K562 (cell line): ENCODE measurements at regions not wholly inside any gene's neighbourhood (a gene's known extent, or its start where the extent isn't known, plus 50 kb on each side); places are given as distances from the start of the nearest gene placed in this dataset.

Experiments used
- BMI1 ChIP-seq: fragments of 150-350 bp; IDR thresholded peaks from 2 replicates; pipeline ENCODE4 v1.6.1; 2014; ENCODE audit warnings: low read length
- CCAR2 ChIP-seq: fragments of 200-400 bp; formaldehyde crosslinking; IDR thresholded peaks from 2 replicates; pipeline ENCODE4 v1.6.1; 2017; ENCODE audit warnings: mild to moderate bottlenecking, low read depth, low read length
- FOSL1 ChIP-seq: fragments of 200-800 bp; sonication (Bioruptor generic); conservative IDR thresholded peaks from 2 replicates; pipeline ENCODE4 v1.6.1; 2016; ENCODE audit warnings: missing genetic modification characterization, missing compliant biosample characterization
- GTF2E2 ChIP-seq: fragments of 200-800 bp; sonication (Bioruptor generic); IDR thresholded peaks from 2 replicates; pipeline ENCODE4 v1.6.1; 2016; ENCODE audit warnings: missing genetic modification characterization, missing compliant biosample characterization
- HDAC1 ChIP-seq, 2 experiments: fragments of 450-650 bp; IDR thresholded peaks; 2 replicates each; pipeline ENCODE4 v1.6.1; 2016 to 2017; ENCODE audit warnings: inconsistent platforms in 1 of 2, mild to moderate bottlenecking in 1 of 2, moderate library complexity in 1 of 2
- HSF4 ChIP-seq: fragments of 250-450 bp; sonication (Bioruptor Pico); IDR thresholded peaks from 2 replicates; pipeline ENCODE4 v2.1.2; 2022; ENCODE audit warnings: mild to moderate bottlenecking, moderate library complexity, borderline replicate concordance
- THRAP3 ChIP-seq: fragments of 450-650 bp; IDR thresholded peaks from 2 replicates; pipeline ENCODE4 v1.6.1; 2016; ENCODE audit warnings: mild to moderate bottlenecking, inconsistent platforms, borderline replicate concordance
- ZFX ChIP-seq: sonication (generic); formaldehyde crosslinking; IDR thresholded peaks from 2 replicates; pipeline ENCODE4 v1.8.0; 2022; ENCODE audit warnings: mild to moderate bottlenecking, missing genetic modification reagents, moderate library complexity
- ZNF212 ChIP-seq: fragments of 450-650 bp; formaldehyde crosslinking; IDR thresholded peaks from 2 replicates; pipeline ENCODE4 v1.4.0; 2020; ENCODE audit warnings: mild to moderate bottlenecking
- TF ChIP-seq, protein P1 (sequence below): fragments of 450-650 bp; IDR thresholded peaks from 2 replicates; pipeline ENCODE4 v1.6.1; 2016; ENCODE audit warnings: mild to moderate bottlenecking, moderate library complexity
- TF ChIP-seq, protein P2 (sequence below): fragments of 450-650 bp; formaldehyde crosslinking; IDR thresholded peaks from 2 replicates; pipeline ENCODE4 v1.4.0; 2020; ENCODE audit warnings: mild to moderate bottlenecking, moderate library complexity

DNA sequence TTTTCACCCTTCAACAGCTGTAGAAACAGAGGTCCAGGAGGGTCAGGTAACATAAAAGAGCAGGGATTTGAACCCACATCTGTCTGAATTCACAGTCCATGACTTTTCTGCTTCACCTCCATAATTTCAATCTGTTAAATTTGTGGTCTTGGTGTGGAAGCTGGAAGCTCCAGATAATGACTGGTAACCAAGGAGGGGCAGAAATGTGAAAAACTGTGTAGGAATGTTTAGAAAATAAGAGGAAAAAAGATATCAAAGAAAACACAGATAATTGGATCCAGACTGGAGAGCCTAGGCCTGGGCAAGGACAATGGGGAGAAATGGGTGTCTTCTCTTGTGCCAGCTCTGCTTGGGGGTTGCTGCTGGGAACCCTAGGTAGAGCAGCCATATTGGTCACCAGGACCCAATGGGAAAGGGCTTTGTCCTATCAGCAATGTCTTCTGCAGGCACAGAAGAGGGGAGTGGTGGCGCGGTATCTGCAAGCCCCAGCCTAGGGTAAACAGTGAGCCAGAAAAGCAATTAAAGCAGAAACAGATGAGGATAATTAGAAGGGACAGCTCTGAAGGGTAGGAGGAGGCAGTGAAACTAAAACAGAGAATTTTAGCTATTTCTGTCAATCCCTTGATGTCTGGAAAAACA, 54.3 kb upstream of the CCDC91 start (continued):
- TF ChIP-seq, protein P1, sequence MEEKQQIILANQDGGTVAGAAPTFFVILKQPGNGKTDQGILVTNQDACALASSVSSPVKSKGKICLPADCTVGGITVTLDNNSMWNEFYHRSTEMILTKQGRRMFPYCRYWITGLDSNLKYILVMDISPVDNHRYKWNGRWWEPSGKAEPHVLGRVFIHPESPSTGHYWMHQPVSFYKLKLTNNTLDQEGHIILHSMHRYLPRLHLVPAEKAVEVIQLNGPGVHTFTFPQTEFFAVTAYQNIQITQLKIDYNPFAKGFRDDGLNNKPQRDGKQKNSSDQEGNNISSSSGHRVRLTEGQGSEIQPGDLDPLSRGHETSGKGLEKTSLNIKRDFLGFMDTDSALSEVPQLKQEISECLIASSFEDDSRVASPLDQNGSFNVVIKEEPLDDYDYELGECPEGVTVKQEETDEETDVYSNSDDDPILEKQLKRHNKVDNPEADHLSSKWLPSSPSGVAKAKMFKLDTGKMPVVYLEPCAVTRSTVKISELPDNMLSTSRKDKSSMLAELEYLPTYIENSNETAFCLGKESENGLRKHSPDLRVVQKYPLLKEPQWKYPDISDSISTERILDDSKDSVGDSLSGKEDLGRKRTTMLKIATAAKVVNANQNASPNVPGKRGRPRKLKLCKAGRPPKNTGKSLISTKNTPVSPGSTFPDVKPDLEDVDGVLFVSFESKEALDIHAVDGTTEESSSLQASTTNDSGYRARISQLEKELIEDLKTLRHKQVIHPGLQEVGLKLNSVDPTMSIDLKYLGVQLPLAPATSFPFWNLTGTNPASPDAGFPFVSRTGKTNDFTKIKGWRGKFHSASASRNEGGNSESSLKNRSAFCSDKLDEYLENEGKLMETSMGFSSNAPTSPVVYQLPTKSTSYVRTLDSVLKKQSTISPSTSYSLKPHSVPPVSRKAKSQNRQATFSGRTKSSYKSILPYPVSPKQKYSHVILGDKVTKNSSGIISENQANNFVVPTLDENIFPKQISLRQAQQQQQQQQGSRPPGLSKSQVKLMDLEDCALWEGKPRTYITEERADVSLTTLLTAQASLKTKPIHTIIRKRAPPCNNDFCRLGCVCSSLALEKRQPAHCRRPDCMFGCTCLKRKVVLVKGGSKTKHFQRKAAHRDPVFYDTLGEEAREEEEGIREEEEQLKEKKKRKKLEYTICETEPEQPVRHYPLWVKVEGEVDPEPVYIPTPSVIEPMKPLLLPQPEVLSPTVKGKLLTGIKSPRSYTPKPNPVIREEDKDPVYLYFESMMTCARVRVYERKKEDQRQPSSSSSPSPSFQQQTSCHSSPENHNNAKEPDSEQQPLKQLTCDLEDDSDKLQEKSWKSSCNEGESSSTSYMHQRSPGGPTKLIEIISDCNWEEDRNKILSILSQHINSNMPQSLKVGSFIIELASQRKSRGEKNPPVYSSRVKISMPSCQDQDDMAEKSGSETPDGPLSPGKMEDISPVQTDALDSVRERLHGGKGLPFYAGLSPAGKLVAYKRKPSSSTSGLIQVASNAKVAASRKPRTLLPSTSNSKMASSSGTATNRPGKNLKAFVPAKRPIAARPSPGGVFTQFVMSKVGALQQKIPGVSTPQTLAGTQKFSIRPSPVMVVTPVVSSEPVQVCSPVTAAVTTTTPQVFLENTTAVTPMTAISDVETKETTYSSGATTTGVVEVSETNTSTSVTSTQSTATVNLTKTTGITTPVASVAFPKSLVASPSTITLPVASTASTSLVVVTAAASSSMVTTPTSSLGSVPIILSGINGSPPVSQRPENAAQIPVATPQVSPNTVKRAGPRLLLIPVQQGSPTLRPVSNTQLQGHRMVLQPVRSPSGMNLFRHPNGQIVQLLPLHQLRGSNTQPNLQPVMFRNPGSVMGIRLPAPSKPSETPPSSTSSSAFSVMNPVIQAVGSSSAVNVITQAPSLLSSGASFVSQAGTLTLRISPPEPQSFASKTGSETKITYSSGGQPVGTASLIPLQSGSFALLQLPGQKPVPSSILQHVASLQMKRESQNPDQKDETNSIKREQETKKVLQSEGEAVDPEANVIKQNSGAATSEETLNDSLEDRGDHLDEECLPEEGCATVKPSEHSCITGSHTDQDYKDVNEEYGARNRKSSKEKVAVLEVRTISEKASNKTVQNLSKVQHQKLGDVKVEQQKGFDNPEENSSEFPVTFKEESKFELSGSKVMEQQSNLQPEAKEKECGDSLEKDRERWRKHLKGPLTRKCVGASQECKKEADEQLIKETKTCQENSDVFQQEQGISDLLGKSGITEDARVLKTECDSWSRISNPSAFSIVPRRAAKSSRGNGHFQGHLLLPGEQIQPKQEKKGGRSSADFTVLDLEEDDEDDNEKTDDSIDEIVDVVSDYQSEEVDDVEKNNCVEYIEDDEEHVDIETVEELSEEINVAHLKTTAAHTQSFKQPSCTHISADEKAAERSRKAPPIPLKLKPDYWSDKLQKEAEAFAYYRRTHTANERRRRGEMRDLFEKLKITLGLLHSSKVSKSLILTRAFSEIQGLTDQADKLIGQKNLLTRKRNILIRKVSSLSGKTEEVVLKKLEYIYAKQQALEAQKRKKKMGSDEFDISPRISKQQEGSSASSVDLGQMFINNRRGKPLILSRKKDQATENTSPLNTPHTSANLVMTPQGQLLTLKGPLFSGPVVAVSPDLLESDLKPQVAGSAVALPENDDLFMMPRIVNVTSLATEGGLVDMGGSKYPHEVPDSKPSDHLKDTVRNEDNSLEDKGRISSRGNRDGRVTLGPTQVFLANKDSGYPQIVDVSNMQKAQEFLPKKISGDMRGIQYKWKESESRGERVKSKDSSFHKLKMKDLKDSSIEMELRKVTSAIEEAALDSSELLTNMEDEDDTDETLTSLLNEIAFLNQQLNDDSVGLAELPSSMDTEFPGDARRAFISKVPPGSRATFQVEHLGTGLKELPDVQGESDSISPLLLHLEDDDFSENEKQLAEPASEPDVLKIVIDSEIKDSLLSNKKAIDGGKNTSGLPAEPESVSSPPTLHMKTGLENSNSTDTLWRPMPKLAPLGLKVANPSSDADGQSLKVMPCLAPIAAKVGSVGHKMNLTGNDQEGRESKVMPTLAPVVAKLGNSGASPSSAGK: no peak
- TF ChIP-seq THRAP3 (no peak), BMI1 (no peak), GTF2E2 (no peak), ZNF212 (no peak), CCAR2 (no peak), FOSL1 (tag) (no peak; the same call in 1 of the 2 replicates), ZFX (CRISPR knock-in tag) (no peak), HSF4 (CRISPR knock-in tag) (no peak), HDAC1 (IDR thresholded peaks at IDR 0.05) (peak in 1 of 2 experiments; percentile 75; a peak in 1 of 4 replicates)
- TF ChIP-seq, protein P2, sequence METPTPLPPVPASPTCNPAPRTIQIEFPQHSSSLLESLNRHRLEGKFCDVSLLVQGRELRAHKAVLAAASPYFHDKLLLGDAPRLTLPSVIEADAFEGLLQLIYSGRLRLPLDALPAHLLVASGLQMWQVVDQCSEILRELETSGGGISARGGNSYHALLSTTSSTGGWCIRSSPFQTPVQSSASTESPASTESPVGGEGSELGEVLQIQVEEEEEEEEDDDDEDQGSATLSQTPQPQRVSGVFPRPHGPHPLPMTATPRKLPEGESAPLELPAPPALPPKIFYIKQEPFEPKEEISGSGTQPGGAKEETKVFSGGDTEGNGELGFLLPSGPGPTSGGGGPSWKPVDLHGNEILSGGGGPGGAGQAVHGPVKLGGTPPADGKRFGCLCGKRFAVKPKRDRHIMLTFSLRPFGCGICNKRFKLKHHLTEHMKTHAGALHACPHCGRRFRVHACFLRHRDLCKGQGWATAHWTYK (CRISPR knock-in tag): no peak
